OCI-LY7 (cell line): ENCODE measurements at regions not wholly inside any gene's neighbourhood (a gene's known extent, or its start where the extent isn't known, plus 50 kb on each side); places are given as distances from the start of the nearest gene placed in this dataset.

Experiments
- BruUV-seq: library from RNA; stranded (reverse); fragments of 400-500 nt; replicated peaks from 2 replicates; lab custom pipeline; 2021; lab: Mats Ljungman, UMichigan
- CTCF ChIA-PET: fragments of 300-600 bp; sonication (Branson Sonifier 250); formaldehyde crosslinking; loops from one replicate; lab custom pipeline; 2022; ENCODE audit warnings: antibody characterized with exemption; ENCODE audit not compliant: unreplicated experiment; lab: Charles Lee
- POLR2A ChIA-PET: fragments of 300-600 bp; sonication (Branson Sonifier 250); formaldehyde crosslinking; loops from one replicate; lab custom pipeline; 2022; ENCODE audit warnings: antibody characterized with exemption; lab: Charles Lee
- DNase-seq: peaks from one replicate; pipeline ENCODE4 v3.0.0-alpha.2; 2015; ENCODE audit warnings: low spot score
- H2AFZ ChIP-seq: fragments of 200-600 bp; sonication (generic), shearing (Covaris generic); 2 replicates; pipeline ENCODE4 v1.6.1; 2014; ENCODE audit warnings: mild to moderate bottlenecking, antibody characterized with exemption, low read length, moderate library complexity
- H3K27ac ChIP-seq: fragments of 200-600 bp; sonication (generic); 2 replicates; pipeline ENCODE4 v1.5.1; 2014; ENCODE audit warnings: mixed run types, low read depth, mild to moderate bottlenecking, moderate library complexity, low read length, inconsistent platforms; ENCODE audit not compliant: poor library complexity, severe bottlenecking
- H3K36me3 ChIP-seq: fragments of 200-600 bp; sonication (generic); 2 replicates; pipeline ENCODE4 v1.6.1; 2014; ENCODE audit warnings: mild to moderate bottlenecking, antibody characterized with exemption, low read length, moderate library complexity, mixed read lengths; ENCODE audit not compliant: insufficient read depth
- H3K4me1 ChIP-seq: fragments of 200-600 bp; sonication (generic); 2 replicates; pipeline ENCODE4 v1.5.1; 2014; ENCODE audit warnings: mild to moderate bottlenecking, low read length; ENCODE audit not compliant: insufficient read depth, poor library complexity, severe bottlenecking
- H3K4me2 ChIP-seq: fragments of 200-600 bp; sonication (generic); 2 replicates; pipeline ENCODE4 v1.6.1; 2014; ENCODE audit warnings: mild to moderate bottlenecking, low read length
- H3K4me3 ChIP-seq: fragments of 200-600 bp; sonication (generic); 2 replicates; pipeline ENCODE4 v1.5.1; 2014; ENCODE audit warnings: mild to moderate bottlenecking, low read depth, low read length; ENCODE audit not compliant: poor library complexity, severe bottlenecking
- H3K79me2 ChIP-seq: fragments of 200-600 bp; sonication (generic); 2 replicates; pipeline ENCODE4 v1.6.1; 2016; ENCODE audit warnings: low read depth, mild to moderate bottlenecking, low read length, moderate library complexity, mixed read lengths; ENCODE audit not compliant: insufficient read depth
- H3K9me2 ChIP-seq: fragments of 200-600 bp; sonication (generic); 2 replicates; pipeline ENCODE4 v1.6.1; 2016; ENCODE audit warnings: mild to moderate bottlenecking, low read length, mixed read lengths; ENCODE audit not compliant: insufficient read depth
- H3K9me3 ChIP-seq: fragments of 200-600 bp; sonication (generic); 2 replicates; pipeline ENCODE4 v1.6.1; 2014; ENCODE audit warnings: mild to moderate bottlenecking, mixed run types, low read length, mixed read lengths
- H4K20me1 ChIP-seq: fragments of 200-600 bp; sonication (generic); 2 replicates; pipeline ENCODE4 v1.6.1; 2014; ENCODE audit warnings: mild to moderate bottlenecking, antibody characterized with exemption, low read length, moderate library complexity, mixed read lengths; ENCODE audit not compliant: insufficient read depth
- EZH2phosphoT487 ChIP-seq: fragments of 200-600 bp; sonication (generic); IDR thresholded peaks from 2 replicates; pipeline ENCODE4 v1.6.1; 2018; ENCODE audit warnings: low read depth, borderline replicate concordance, mild to moderate bottlenecking, mixed run types, antibody characterized with exemption, low read length, moderate library complexity, mixed read lengths
- intact Hi-C: fragments of 100-400 bp; cut with micrococcal nuclease; formaldehyde crosslinking; loops from one replicate; pipeline ENCODE4 v1.10.0; 2022; ENCODE audit not compliant: unreplicated experiment
- TF ChIP-seq, protein P1 (sequence below): fragments of 200-600 bp; sonication (generic); conservative IDR thresholded peaks from 2 replicates; pipeline ENCODE4 v1.5.1; 2014; ENCODE audit warnings: mild to moderate bottlenecking, antibody characterized with exemption, low read length, moderate library complexity, mixed read lengths

DNA sequence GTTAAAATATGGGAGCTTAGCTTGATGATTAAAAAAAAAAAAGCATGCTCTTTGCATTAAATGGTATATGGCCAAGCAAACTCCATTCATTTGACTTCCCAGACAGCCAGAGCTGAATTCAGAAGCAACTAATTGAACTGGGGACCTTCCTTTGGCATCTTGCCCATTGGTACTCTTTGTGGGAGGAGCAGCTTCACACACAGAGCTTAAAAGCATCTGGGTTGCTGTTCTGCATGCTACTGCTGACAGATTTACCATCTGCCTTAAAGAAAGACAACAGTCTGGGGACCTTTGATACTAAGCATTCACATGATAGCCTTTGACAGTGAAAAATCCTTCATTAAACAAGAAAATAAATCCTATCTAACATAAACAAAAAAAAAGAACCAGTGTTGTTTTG lies 977.9 kb downstream of the TMTC2 start:
- Histone ChIP-seq H3K79me2 (no peaks in the 10 kb centered on the region), H3K4me3 (no peak overlapping the region), H3K27ac (no peak overlapping the region), H3K4me1 (no peaks in the 10 kb centered on the region), H3K36me3 (no peaks in the 10 kb centered on the region), H3K9me2 (no peaks in the 10 kb centered on the region), H2AFZ (no peak overlapping the region), H3K4me2 (no peak overlapping the region), H4K20me1 (no peaks in the 10 kb centered on the region), H3K9me3 (no peaks in the 10 kb centered on the region)
- no peak for DNase-seq
- ChIA-PET POLR2A (interaction anchor here (0.7 kb wide), 1 partner anchor 14 kb away, joined by 3 read pairs; no protein-coding TSS in a partner anchor), CTCF (no interaction called here)
- intact Hi-C loops: no loop called here
- TF ChIP-seq, protein P1, sequence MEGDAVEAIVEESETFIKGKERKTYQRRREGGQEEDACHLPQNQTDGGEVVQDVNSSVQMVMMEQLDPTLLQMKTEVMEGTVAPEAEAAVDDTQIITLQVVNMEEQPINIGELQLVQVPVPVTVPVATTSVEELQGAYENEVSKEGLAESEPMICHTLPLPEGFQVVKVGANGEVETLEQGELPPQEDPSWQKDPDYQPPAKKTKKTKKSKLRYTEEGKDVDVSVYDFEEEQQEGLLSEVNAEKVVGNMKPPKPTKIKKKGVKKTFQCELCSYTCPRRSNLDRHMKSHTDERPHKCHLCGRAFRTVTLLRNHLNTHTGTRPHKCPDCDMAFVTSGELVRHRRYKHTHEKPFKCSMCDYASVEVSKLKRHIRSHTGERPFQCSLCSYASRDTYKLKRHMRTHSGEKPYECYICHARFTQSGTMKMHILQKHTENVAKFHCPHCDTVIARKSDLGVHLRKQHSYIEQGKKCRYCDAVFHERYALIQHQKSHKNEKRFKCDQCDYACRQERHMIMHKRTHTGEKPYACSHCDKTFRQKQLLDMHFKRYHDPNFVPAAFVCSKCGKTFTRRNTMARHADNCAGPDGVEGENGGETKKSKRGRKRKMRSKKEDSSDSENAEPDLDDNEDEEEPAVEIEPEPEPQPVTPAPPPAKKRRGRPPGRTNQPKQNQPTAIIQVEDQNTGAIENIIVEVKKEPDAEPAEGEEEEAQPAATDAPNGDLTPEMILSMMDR: no peak
- no peak for TF ChIP-seq EZH2phosphoT487
- no TSS peak for BruUV-seq

DNA sequence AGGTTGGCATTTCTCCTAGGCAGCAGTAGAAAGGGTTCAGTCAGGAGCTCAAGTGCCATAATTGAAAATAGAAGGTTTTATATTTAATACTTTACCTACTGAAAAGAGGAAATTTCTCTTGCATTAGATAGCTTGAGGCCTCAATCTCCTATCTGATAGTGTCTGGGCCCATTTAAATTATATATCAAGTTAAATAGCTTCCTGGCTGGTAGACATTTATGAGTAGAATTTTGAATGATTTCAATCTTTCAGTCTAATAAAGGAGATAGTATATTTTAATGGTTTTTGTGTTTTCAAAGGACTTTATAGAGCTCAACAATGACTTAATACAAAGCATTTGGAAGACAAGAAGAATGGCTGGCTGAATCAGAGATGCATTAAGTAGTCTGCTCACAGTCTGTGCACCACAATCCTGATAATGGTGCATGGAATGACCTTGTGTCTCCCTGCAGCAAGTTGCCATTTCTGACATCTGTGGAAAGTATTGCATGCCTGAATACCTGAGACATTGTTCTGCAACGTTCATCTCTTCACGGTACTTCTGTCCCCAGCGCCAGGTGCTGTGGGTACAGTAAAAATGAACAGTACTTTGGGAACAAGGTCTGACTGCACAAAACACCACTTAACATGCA lies 974.1 kb downstream of the TMTC2 start:
- no peak for DNase-seq
- H3K36me3 ChIP-seq: no peaks in the 10 kb centered on the region
- no peaks in the 10 kb centered on the region for H3K4me1 ChIP-seq
- ChIA-PET POLR2A (no interaction called here), CTCF (no interaction called here)
- H3K9me3 ChIP-seq: no peaks in the 10 kb centered on the region
- BruUV-seq: no TSS peak
- H2AFZ ChIP-seq: no peak overlapping the region
- H4K20me1 ChIP-seq: no peaks in the 10 kb centered on the region
- no peaks in the 10 kb centered on the region for H3K9me2 ChIP-seq
- TF ChIP-seq, protein P1: no peak
- H3K4me2 ChIP-seq: no peak overlapping the region
- H3K27ac ChIP-seq: no peak overlapping the region
- H3K4me3 ChIP-seq: no peak overlapping the region
- H3K79me2 ChIP-seq: no peaks in the 10 kb centered on the region
- intact Hi-C loops: no loop called here

DNA sequence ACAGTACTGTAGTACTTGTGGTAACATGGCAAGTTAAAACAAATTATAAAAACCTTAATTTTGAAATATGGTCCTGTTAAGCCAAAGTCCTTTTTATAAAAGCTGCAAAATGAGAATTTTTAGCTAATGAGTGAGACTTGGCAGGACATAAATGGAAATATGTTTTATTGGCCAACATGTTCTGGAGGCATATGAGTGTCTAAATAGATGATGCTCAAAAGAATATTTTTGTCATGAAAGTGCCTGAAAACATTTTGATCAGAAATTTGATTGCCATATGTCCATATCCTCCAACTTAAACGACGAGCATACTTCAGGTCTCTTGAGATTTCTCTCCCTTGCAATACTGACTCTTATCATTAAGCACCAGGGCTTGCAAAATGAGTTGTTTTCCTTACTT lies 972.6 kb downstream of the TMTC2 start:
- H4K20me1 ChIP-seq: no peaks in the 10 kb centered on the region
- no peak overlapping the region for H3K4me3 ChIP-seq
- TF ChIP-seq, protein P1: no peak
- no peak for TF ChIP-seq EZH2phosphoT487
- H2AFZ ChIP-seq: no peak overlapping the region
- no TSS peak for BruUV-seq
- no peaks in the 10 kb centered on the region for H3K36me3 ChIP-seq
- H3K79me2 ChIP-seq: no peaks in the 10 kb centered on the region
- H3K9me2 ChIP-seq: no peaks in the 10 kb centered on the region
- no peak overlapping the region for H3K27ac ChIP-seq
- intact Hi-C loops: no loop called here
- ChIA-PET CTCF (no interaction called here), POLR2A (no interaction called here)
- no peak overlapping the region for H3K4me2 ChIP-seq
- no peaks in the 10 kb centered on the region for H3K4me1 ChIP-seq
- H3K9me3 ChIP-seq: no peaks in the 10 kb centered on the region
- DNase-seq: no peak
